HEK293T (cell line): ENCODE measurements at regions not wholly inside any gene's neighbourhood (a gene's known extent, or its start where the extent isn't known, plus 50 kb on each side); places are given as distances from the start of the nearest gene placed in this dataset.

Experiments used
- CTCF ChIA-PET: fragments of 350-600 bp; formaldehyde crosslinking; extraction: SDS; loops from one replicate; lab custom pipeline; 2021; ENCODE audit warnings: antibody characterized with exemption, inconsistent platforms; lab: Yijun Ruan, JAX
- POLR2A ChIA-PET: fragments of 350-600 bp; formaldehyde crosslinking; extraction: SDS; loops from one replicate; lab custom pipeline; 2020; ENCODE audit warnings: antibody characterized with exemption, inconsistent platforms; lab: Yijun Ruan, JAX
- DNase-seq: peaks from one replicate; pipeline ENCODE4 v3.0.0; 2012; ENCODE audit warnings: mixed read lengths; ENCODE audit errors: extremely low spot score
- ARNT ChIP-seq: fragments of 450-650 bp; IDR thresholded peaks from 2 replicates; pipeline ENCODE4 v1.6.1; 2017; ENCODE audit warnings: mild to moderate bottlenecking
- BHLHE40 ChIP-seq: fragments of 450-650 bp; IDR thresholded peaks from 2 replicates; pipeline ENCODE4 v1.6.1; 2016; ENCODE audit warnings: mild to moderate bottlenecking, moderate library complexity, borderline replicate concordance
- CTBP1 ChIP-seq: fragments of 450-650 bp; IDR thresholded peaks from 2 replicates; pipeline ENCODE4 v1.6.1; 2016; ENCODE audit warnings: borderline replicate concordance
- ELF4 ChIP-seq: fragments of 450-650 bp; IDR thresholded peaks from 2 replicates; pipeline ENCODE4 v1.6.1; 2017; ENCODE audit warnings: antibody characterized with exemption
- FOXA1 ChIP-seq: fragments of 450-650 bp; IDR thresholded peaks from 2 replicates; pipeline ENCODE4 v1.6.1; 2016; ENCODE audit warnings: mild to moderate bottlenecking
- FOXK2 ChIP-seq: fragments of 450-650 bp; IDR thresholded peaks from 2 replicates; pipeline ENCODE4 v1.6.1; 2016; ENCODE audit warnings: mild to moderate bottlenecking
- FOXM1 ChIP-seq: fragments of 450-650 bp; IDR thresholded peaks from 2 replicates; pipeline ENCODE4 v1.6.1; 2017; ENCODE audit warnings: mild to moderate bottlenecking, borderline replicate concordance
- HDGF ChIP-seq: fragments of 450-650 bp; IDR thresholded peaks from 2 replicates; pipeline ENCODE4 v1.6.1; 2017; ENCODE audit warnings: antibody characterized with exemption, borderline replicate concordance
- L3MBTL2 ChIP-seq: fragments of 450-650 bp; conservative IDR thresholded peaks from 2 replicates; pipeline ENCODE4 v1.6.1; 2016; ENCODE audit warnings: mild to moderate bottlenecking
- LEF1 ChIP-seq: fragments of 450-650 bp; IDR thresholded peaks from 2 replicates; pipeline ENCODE4 v1.6.1; 2017; ENCODE audit warnings: mild to moderate bottlenecking, borderline replicate concordance
- NFRKB ChIP-seq: fragments of 450-650 bp; IDR thresholded peaks from 2 replicates; pipeline ENCODE4 v1.6.1; 2016; ENCODE audit warnings: mild to moderate bottlenecking, moderate library complexity
- SP1 ChIP-seq: fragments of 450-650 bp; IDR thresholded peaks from 2 replicates; pipeline ENCODE4 v1.6.1; 2017
- SUZ12 ChIP-seq: fragments of 450-650 bp; IDR thresholded peaks from 2 replicates; pipeline ENCODE4 v1.6.1; 2016; ENCODE audit warnings: mild to moderate bottlenecking
- TARDBP ChIP-seq: fragments of 450-650 bp; IDR thresholded peaks from 2 replicates; pipeline ENCODE4 v1.6.1; 2016
- ZNF384 ChIP-seq: fragments of 450-650 bp; IDR thresholded peaks from 2 replicates; pipeline ENCODE4 v1.6.1; 2016
- TF ChIP-seq, protein P1 (sequence below): fragments of 450-650 bp; IDR thresholded peaks from 2 replicates; pipeline ENCODE4 v1.6.1; 2016

DNA sequence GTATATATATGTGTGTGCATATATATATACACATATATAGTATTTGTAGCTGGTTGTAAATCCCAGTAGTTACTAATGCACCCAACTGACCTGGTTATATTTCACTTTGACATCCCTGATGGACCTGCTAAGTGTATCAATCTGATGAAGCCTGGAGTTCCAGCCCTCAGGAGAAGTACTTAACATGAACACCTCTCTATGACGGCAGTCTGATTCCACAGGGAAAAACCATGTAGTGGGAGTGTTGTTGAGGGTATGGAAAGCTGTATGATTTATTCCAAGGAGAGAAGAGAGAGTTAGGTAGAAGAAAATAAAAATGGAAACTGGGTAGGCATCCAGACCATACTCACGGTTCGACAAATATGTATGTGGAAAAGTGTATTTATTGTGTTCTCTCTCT, 531.2 kb upstream of the SEMA6D start:
- TF ChIP-seq, protein P1, sequence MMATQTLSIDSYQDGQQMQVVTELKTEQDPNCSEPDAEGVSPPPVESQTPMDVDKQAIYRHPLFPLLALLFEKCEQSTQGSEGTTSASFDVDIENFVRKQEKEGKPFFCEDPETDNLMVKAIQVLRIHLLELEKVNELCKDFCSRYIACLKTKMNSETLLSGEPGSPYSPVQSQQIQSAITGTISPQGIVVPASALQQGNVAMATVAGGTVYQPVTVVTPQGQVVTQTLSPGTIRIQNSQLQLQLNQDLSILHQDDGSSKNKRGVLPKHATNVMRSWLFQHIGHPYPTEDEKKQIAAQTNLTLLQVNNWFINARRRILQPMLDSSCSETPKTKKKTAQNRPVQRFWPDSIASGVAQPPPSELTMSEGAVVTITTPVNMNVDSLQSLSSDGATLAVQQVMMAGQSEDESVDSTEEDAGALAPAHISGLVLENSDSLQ, result no peak
- TF ChIP-seq NFRKB (no peak), SUZ12 (no peak), L3MBTL2 (no peak), FOXK2 (no peak), TARDBP (no peak), BHLHE40 (no peak), FOXM1 (no peak), CTBP1 (no peak), LEF1 (no peak), FOXA1 (no peak)
- DNase-seq, result no peak
- POLR2A ChIA-PET, result interaction anchor here (0.7 kb wide), 1 partner anchor 10 kb away, joined by 3 read pairs; no protein-coding TSS in a partner anchor
- CTCF ChIA-PET, result no interaction called here

DNA sequence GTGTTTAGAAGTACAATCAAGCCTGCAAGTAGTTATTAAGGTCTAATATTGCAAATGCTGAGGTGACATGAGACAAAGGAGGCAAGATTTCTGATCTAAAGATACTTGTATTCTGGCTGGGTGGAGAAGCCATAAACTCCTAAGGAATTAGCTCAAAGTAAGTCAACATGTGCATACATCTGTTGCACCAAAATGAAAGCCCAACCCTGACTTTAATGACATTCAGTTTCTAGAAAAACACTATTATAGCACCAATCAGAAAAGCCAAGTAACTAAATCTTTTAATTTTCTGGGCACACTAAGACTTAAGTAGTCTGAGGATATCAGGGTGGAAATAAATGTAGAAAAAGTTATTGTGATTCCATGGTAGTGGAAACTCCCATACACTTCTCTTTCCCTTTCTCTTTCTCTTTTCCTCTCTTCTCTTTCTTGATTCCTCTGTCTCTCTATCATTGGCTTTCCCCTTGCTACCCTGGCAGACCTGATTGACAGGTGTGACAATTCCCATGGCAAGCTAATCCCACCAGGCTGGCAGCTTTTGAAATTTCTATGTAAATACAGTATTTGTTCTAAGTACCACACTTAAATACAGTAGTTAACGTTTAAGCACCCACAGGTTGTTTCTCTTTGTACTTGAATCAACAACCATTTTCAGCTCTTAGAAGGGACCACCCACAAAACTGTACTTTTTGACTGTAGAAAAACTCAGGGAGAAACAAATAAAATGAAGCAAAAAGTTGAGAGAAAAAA, 528.4 kb upstream of the SEMA6D start:
- POLR2A ChIA-PET, result no interaction called here

DNA sequence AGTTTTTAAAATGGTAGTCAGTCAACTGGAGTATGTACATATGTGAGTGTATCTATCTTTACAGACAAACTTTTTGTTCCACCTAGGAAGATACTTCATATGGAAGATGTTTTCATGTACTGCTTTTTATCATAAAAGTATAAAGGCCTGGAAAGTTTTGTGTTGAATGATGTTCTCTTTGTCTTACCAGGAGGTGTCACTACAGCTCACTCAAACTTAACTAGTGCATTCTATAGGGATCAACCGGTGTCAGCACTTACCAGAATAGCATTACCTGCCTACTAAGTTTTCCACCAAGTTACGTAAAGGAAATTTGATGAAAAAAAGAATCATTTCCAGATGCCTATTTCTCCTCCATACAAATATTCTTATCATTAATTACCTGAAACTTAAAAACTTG, 522.6 kb upstream of the SEMA6D start:
- DNase-seq, result peak; percentile 4
- POLR2A ChIA-PET, result no interaction called here
- TF ChIP-seq ZNF384, result no peak
- no peak for TF ChIP-seq FOXM1
- TF ChIP-seq FOXA1, result no peak
- no peak for TF ChIP-seq L3MBTL2
- no peak for TF ChIP-seq FOXK2
- no peak for TF ChIP-seq LEF1
- TF ChIP-seq ELF4, result no peak
- no peak for TF ChIP-seq NFRKB
- TF ChIP-seq BHLHE40, result no peak
- TF ChIP-seq, protein P1, result no peak
- TF ChIP-seq HDGF, result no peak
- CTCF ChIA-PET, result interaction anchor here (0.6 to 1.2 kb wide), 4 partner anchors 523 to 1053 kb away, joined by 3 read pairs; no protein-coding TSS in a partner anchor

More for the DNA sequence above, 528.4 kb upstream of the SEMA6D start:
- CTCF ChIA-PET, result interaction anchor here (0.7 kb wide), 1 partner anchor 615 kb away, joined by 3 read pairs; no protein-coding TSS in a partner anchor
- DNase-seq, result no peak
- no peak for TF ChIP-seq ARNT
- TF ChIP-seq LEF1, result no peak
- TF ChIP-seq HDGF, result no peak
- no peak for TF ChIP-seq L3MBTL2
- TF ChIP-seq SP1, result no peak
- TF ChIP-seq ZNF384, result no peak

DNA sequence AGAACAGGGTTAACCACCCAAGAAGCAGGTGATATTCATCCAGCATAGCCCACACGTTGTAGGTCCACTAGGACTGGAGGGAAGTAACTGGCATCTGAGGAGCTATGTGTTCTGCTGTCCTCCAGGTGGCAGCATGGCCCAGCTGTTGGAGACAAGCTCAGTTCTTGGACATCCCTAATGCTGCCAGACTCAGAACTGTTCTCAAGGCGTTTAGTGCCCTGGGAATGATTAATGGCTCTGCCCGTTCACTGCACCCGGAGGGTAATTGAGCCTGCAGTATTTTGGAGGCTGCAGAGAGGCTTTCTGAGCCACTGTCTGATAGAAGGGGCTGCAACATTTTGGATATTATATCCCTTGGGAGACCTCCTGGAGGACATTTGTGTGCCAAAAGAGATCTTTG, 521.3 kb upstream of the SEMA6D start:
- POLR2A ChIA-PET, result interaction anchor here (1.0 kb wide), 1 partner anchor 10 kb away, joined by 3 read pairs; no protein-coding TSS in a partner anchor
- DNase-seq, result peak; percentile 61
- TF ChIP-seq, protein P1, result peak; percentile 64
- no peak for TF ChIP-seq TARDBP
- CTCF ChIA-PET, result interaction anchor here (0.6 to 1.8 kb wide), 8 partner anchors 152 to 1138 kb away, joined by 3 to 15 read pairs (median 3); no protein-coding TSS in a partner anchor

DNA sequence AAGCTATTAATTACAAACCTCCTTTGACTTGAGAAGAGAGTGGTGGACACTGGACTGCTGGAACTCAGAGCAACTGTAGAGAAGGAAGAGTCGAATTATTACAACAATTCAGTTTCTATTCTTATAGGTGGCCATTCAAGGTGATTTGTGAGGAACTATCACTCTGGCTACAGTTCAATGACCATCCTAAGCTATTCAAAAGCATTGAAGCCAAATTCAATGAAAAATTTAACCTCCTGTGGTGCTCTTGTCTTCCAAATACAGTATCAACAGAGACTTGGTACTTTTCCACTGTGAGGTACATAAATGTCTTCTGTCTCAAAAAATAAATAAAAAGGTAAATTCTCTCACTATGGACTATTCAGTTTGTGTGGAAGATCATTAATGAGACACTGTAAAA, 513.3 kb upstream of the SEMA6D start:
- POLR2A ChIA-PET, result no interaction called here
- CTCF ChIA-PET, result no interaction called here
- TF ChIP-seq HDGF (no peak), ARNT (no peak), BHLHE40 (no peak), FOXK2 (no peak), SUZ12 (no peak), FOXM1 (no peak)
- no peak for DNase-seq

DNA sequence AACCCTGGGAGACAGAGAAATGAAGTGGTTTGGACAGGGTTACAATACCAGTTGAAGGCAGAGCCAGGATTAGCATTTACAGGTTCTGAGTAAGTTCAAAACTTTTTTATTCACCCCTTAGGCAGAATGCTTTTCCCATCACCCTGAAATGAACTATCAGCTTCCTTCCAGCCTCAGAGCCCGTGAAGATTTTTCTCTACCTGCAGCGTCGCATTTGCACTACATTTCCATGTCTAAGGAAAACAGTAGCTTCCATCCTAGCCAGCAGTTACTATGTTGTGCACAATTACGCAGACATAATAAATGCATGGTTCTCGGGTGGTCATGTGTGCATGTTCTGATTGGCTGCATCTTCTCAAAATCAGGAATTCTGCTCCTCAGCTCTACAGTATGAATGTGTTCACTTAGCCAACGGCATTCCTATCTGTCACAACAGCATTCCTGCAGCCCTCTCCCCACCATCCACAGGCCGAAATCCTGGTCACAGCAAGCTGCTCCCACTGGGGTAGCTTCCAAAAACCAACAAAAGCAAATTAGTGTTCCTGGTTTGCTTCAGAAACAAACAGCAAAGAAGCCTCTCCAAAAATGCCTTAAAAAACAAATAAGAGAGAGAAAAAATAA, 510.8 kb upstream of the SEMA6D start:
- ChIA-PET CTCF (no interaction called here), POLR2A (no interaction called here)
- DNase-seq, result no peak
- TF ChIP-seq, protein P1, result no peak
- TF ChIP-seq CTBP1 (no peak), BHLHE40 (no peak), FOXA1 (no peak), L3MBTL2 (no peak), SP1 (no peak), LEF1 (no peak), FOXM1 (no peak), ELF4 (no peak), NFRKB (no peak)
